Astrocyte of the spinal cord (primary cell): ENCODE measurements at regions not wholly inside any gene's neighbourhood (a gene's known extent, or its start where the extent isn't known, plus 50 kb on each side); places are given as distances from the start of the nearest gene placed in this dataset.
"Not testable (repeated sequence)": the region's sequence is repeated elsewhere in the genome, so short reads cannot be mapped to it uniquely, and the experiment has no call there.

Experiments
- DNase-seq: peaks from one replicate; pipeline ENCODE4 v3.0.0; 2011; ENCODE audit warnings: low read depth, low spot score
- H3K4me3 ChIP-seq: 2 replicates; pipeline ENCODE4 v1.5.1; 2011; ENCODE audit warnings: low read depth, mild to moderate bottlenecking, low read length, moderate library complexity
- CTCF ChIP-seq: IDR thresholded peaks from 2 replicates; pipeline ENCODE4 v1.5.1; 2012; ENCODE audit warnings: low read depth, mild to moderate bottlenecking, low read length, inconsistent platforms
- in situ Hi-C: cut with HindIII; loops from 2 replicates; pipeline ENCODE4 v1.10.0; 2017; ENCODE audit warnings: low sequenced_read_pairs

GRCh38 chr12:20050221-20050620, 318.1 kb upstream of the PDE3A start:
- in situ Hi-C loops, result no loop called here
- DNase-seq, result no peak
- H3K4me3 ChIP-seq, result no peak overlapping the region
- no peak for TF ChIP-seq CTCF

GRCh38 chr12:20053782-20054181, 314.6 kb upstream of the PDE3A start:
- no peak for DNase-seq
- H3K4me3 ChIP-seq, result no peak overlapping the region
- in situ Hi-C loops, result no loop called here
- no peak for TF ChIP-seq CTCF

- no peak overlapping the region for H3K4me3 ChIP-seq
- DNase-seq, result no peak
- TF ChIP-seq CTCF, result no peak
- in situ Hi-C loops, result no loop called here
Measured at GRCh38 chr12:20055856-20056255, 312.5 kb upstream of the PDE3A start.

GRCh38 chr12:20057398-20057797, 310.9 kb upstream of the PDE3A start:
- no peak overlapping the region for H3K4me3 ChIP-seq
- TF ChIP-seq CTCF, result no peak
- in situ Hi-C loops, result no loop called here
- DNase-seq, result no peak

GRCh38 chr12:20063116-20063515, 305.2 kb upstream of the PDE3A start:
- H3K4me3 ChIP-seq, result no peak overlapping the region
- TF ChIP-seq CTCF, result no peak
- in situ Hi-C loops, result no loop called here
- DNase-seq, result no peak

- no peak for DNase-seq
- TF ChIP-seq CTCF, result no peak
- no peak overlapping the region for H3K4me3 ChIP-seq
- in situ Hi-C loops, result no loop called here
Measured at GRCh38 chr12:20077618-20078017, 290.7 kb upstream of the PDE3A start.

- DNase-seq, result no peak
- H3K4me3 ChIP-seq, result no peak overlapping the region
- in situ Hi-C loops, result no loop called here
- no peak for TF ChIP-seq CTCF
Measured at GRCh38 chr12:20089077-20089476, 279.3 kb upstream of the PDE3A start.

GRCh38 chr12:20093190-20093810, 275.0 kb upstream of the PDE3A start:
- in situ Hi-C loops, DNase-seq, H3K4me3 ChIP-seq: not testable (repeated sequence)
